HG03196 (cell line): ENCODE measurements at regions not wholly inside any gene's neighbourhood (a gene's known extent, or its start where the extent isn't known, plus 50 kb on each side); places are given as distances from the start of the nearest gene placed in this dataset.

Experiments used
- ATAC-seq: cut with Tn5 transposase; IDR thresholded peaks from one replicate; pipeline ENCODE4 v1.9.1; 2021; ENCODE audit not compliant: unreplicated experiment

- ATAC-seq: no peak
Measured at GRCh38 chr6:98583506-98583905, 250.9 kb upstream of the POU3F2 start.

GRCh38 chr6:98586163-98586562 lies 248.2 kb upstream of the POU3F2 start:
- ATAC-seq: no peak

DNA sequence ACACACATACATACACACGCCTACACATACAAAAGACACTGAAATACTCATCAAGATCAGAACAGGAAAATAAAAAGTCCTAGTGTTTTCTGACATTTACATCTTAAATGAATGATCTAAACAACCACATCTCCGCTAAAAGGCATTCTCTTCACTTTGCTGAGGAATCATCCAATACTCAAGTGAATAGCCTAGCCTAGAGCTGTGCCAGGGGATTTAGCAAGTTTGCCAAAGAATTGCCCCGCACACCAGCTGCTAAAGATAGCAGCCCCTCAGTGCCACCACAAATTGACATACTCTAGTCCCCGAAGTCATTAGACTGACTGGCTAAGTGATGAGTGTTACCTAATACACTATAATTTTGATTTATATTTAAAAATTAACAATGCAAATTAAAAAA lies 246.8 kb upstream of the POU3F2 start:
- ATAC-seq: no peak

GRCh38 chr6:98589536-98589935 lies 244.8 kb upstream of the POU3F2 start:
- no peak for ATAC-seq

- no peak for ATAC-seq
Measured at GRCh38 chr6:98590136-98590681, 244.2 kb upstream of the POU3F2 start.

DNA sequence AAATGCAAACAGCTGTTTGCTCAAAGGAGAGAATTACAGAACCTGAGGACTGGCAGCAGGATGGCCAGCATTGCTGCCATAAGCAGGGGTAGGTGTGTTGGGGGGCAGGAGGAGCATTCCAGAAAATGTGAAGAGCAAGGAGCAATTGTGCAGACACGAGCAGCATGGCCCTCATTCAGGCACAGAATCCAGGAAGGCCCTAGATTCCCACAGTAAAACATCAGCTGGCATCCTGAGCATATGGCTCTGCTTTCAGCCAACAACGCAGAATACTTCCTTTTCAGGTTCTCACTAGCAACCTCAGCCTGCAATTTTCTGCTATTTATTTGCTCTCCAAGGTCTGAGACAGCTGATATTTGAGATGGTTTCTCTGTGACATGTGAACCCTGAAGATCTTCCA lies 243.4 kb upstream of the POU3F2 start:
- no peak for ATAC-seq

DNA sequence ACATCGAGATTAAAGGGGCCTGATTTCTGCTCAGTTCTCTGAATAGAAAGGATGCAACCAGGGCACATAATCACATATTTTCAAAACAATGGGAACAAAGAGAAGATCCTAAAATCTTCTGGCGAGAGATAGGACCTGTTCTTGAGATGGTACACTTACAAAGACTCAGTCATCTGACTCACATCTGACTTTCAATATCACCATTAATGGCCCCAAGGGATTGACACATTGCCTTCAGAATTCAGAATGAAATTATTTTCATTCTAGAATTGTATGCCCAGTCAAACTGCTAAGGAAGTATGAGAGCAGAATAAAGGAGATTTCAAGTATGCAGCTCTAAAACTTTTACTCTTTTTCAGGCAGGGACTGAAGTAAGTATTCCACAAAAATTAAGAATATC lies 240.7 kb upstream of the POU3F2 start:
- no peak for ATAC-seq

DNA sequence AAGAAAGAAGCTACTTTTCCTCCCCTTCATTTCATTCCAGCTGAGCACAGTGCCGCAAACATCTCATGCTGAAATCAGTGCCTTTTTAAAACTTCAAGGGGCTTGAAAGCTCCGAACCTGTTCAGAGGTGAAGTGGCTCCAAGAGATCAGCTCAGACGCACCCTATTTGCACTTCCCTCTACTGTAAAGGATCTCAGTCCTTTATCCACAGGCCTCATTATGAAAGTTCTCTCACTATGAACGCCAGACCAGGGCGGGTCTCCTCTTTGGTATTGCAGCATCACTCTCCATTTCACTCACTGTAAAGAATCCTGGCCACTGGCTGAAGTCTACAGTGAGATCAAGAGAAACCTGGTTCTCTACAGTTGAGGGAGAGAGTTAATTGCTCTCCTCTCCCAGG lies 232.7 kb upstream of the POU3F2 start:
- no peak for ATAC-seq

- ATAC-seq: no peak
Measured at GRCh38 chr6:98605705-98606104, 228.7 kb upstream of the POU3F2 start.

- ATAC-seq: no peak
Measured at GRCh38 chr6:98627129-98627775, 207.1 kb upstream of the POU3F2 start.

- ATAC-seq: no peak
Measured at GRCh38 chr6:98633886-98634285, 200.5 kb upstream of the POU3F2 start.

DNA sequence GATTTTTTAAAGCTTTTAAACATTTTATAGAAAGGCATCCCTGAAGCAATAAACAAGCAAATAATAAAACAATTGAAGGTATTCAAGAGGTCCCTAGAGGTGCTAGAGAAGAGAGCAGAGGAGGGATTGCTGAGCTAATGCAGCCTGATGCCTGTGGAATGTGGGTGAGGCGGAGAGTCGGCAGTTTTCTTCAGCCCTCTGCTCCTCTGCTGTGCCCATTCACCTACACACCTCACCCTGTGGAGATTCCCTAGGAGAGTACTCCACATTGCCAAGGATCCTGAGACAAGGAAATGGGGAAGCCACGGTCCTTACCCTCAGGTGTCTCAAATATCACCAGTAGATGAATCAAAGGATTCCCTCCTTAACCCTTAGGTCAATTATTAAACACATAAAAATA lies 199.8 kb upstream of the POU3F2 start:
- no peak for ATAC-seq

DNA sequence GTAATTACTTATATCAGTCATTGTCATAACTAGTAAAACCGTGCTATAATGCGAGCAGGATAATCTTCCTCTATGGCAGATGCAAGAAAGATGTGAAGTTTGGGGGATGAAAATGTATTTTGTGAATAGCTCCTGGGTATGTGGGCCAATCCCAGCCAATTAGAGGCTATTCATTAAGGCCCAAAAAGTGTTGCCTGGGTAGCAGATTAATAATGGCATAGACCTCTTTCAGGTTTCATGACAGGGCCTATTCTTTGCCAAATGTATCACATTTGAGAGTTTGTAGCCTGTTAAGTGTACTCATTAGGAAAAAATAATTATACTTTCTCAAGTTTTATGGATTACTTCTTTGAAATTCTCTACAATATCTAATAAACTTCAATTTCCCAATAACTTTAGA lies 199.2 kb upstream of the POU3F2 start:
- ATAC-seq: no peak

GRCh38 chr6:98636941-98637340 lies 197.4 kb upstream of the POU3F2 start:
- ATAC-seq: no peak

- no peak for ATAC-seq
Measured at GRCh38 chr6:98639089-98639635, 195.2 kb upstream of the POU3F2 start.

DNA sequence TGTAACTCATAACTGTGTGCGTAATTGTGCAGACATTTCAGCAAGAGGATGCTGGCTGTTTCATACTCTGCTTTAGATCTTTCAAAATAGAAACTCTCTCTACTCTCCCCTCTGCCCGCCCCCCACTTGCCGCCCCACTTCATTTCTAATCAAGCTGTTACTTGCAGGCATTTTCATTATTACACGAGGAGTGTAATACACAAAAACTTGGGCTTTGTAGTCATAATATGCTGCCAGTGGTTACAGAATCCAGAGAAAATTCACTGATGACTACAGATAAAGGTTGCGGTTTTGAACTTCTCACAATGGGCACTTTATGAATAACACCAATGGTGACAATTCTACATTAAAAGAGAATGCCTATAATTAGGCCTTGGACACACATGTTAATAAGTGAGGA lies 194.0 kb upstream of the POU3F2 start:
- ATAC-seq: no peak

DNA sequence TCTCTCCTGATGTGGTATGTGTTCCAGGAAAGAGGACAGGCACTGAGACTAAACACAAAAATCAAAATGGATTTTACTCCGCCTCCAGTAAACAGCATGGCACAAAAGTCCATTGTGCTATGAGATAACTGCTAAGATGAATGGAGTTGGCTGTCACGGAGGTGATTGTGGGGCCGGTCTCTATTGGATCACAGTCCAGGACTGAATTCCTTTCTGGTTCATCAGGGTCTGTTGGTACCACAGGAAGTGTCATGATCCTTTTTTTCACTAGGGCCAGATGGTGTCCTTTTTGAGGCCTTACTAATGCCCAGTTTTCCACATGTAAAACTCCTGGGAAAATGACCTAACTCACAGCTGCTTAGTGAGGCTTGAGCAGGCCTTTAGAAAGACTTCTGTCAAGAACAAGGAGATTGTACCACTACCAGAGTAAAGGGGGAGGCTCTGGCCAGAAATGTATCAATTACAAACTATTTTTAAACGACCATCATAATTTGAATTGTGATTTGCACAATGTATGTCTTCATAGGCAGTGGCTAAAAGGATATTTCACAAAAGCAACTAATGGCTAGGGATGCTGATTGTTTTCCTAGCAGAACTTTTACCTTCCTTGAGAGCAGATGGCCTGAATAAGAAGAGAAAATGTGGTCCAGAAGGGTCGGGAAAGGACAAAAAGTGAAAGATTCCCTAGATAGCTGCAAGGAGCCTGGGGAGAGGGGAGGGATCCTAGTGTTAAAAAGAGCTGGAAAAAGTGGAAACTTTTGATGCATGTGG lies 192.2 kb upstream of the POU3F2 start:
- ATAC-seq: no peak

- ATAC-seq: no peak
Measured at GRCh38 chr6:98644063-98644462, 190.3 kb upstream of the POU3F2 start.

DNA sequence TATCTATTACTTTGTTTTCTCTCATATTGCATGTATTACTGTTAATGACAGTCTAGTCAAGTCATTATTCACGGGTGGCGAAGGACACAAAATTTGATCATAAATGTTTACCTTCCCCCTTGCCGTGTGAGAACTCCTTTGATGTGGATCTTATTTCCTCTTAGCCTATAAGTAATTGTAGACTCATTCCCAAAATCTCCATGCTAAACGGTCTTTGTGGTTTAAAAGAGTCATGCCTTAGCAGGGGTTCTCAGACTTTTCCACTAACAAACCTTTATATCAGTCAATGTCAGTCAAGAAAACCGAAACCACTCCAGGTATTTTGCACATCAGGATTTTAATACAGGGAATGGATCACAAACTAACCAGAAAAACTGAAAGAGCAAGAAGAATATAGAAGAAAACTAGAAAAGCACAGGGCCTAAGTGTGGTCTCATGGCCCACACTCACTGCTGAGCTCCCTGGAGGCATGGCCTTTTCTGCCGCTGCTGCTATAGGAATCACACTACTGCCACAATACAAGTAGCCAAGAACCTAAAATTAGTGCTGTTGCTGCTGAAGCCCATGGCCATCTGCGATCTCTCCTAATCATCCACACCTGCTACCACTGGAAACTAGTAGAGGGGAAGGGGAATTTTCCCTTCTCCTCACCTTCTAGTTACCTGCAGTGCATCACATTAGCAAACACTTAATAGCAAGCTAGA lies 186.0 kb upstream of the POU3F2 start:
- ATAC-seq: no peak

GRCh38 chr6:98650941-98651340 lies 183.4 kb upstream of the POU3F2 start:
- no peak for ATAC-seq

DNA sequence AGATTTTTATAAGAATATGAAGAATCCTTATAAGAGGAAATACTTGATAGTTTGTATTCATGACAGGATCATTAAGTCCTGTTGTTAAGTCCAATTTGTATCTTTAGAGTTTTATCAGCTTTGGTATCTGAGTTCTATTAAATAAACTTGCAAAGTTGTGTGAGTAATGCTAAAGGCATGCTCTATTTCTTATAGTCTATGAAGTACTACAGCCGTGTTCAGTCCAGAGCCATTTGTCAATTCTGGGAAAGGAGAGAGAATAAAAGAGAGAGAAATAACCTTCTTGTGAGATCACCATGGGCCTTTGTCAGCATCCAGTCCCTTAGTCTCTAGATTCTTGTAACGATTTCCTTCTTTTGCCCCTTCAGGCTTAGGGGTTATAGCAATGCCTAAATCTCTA lies 181.2 kb upstream of the POU3F2 start:
- no peak for ATAC-seq

GRCh38 chr6:98657764-98658163 lies 176.6 kb upstream of the POU3F2 start:
- no peak for ATAC-seq
